ENCODE measurements at regions not wholly inside any gene's neighbourhood (a gene's known extent, or its start where the extent isn't known, plus 50 kb on each side); places are given as distances from the start of the nearest gene placed in this dataset.

GRCh38 chr4:59966758-59967157 lies 1233.4 kb upstream of the ADGRL3 start:
- no peaks in the 10 kb centered on the region for H3K4me1 Mint-ChIP-seq
- Histone ChIP-seq H4K20me1 (ENCODE audit: control insufficient read depth, insufficient read depth, insufficient read length) (no peaks in the 10 kb centered on the region), H3K9me3 (ENCODE audit: control insufficient read depth, low read depth, low read length) (no peaks in the 10 kb centered on the region), H3K79me1 (ENCODE audit: insufficient read depth, low read depth, low read length, poor library complexity, severe bottlenecking) (no peaks in the 10 kb centered on the region), H3K56ac (ENCODE audit: insufficient read length, low read depth, low read length) (no peak overlapping the region), H3K18ac (ENCODE audit: insufficient read length, low read depth, low read length) (no peak overlapping the region), H4K91ac (ENCODE audit: insufficient read length, low read depth, low read length) (no peak overlapping the region), H3K23ac (ENCODE audit: insufficient read length, low read depth, low read length) (no peak overlapping the region), H2BK15ac (ENCODE audit: low read depth, low read length) (no peak overlapping the region), H3K23me2 (ENCODE audit: insufficient read length, low read depth, low read length, poor library complexity, severe bottlenecking) (no peaks in the 10 kb centered on the region), H3K79me2 (ENCODE audit: insufficient read depth, low read length) (no peaks in the 10 kb centered on the region), H2AFZ (ENCODE audit: low read length) (no peak overlapping the region), H2BK5ac (ENCODE audit: insufficient read length, low read length) (no peak overlapping the region), H3K4me2 (ENCODE audit: insufficient read depth, insufficient read length, low read length) (no peak overlapping the region), H4K5ac (ENCODE audit: insufficient read length, low read depth, low read length) (no peak overlapping the region), H3K27me3 (ENCODE audit: insufficient read depth, low read length) (no peaks in the 10 kb centered on the region), H3K4ac (ENCODE audit: low read depth, low read length) (no peak overlapping the region), H3T11ph (ENCODE audit: low read length) (no peak overlapping the region), H3K14ac (ENCODE audit: insufficient read depth, low read length) (no peak overlapping the region), H4K8ac (replicated peaks; ENCODE audit: insufficient read length, low read depth, low read length) (no peak overlapping the region), H2BK12ac (ENCODE audit: insufficient read length, low read depth, low read length) (no peak overlapping the region), H2BK120ac (ENCODE audit: low read depth, low read length, poor library complexity, severe bottlenecking) (no peak overlapping the region), H3K4me1 (ENCODE audit: insufficient read depth, low read length) (no peaks in the 10 kb centered on the region), H2BK20ac (ENCODE audit: low read depth, low read length, poor library complexity, severe bottlenecking) (no peak overlapping the region), H2AK5ac (ENCODE audit: insufficient read length, low read length) (no peak overlapping the region), H3K9ac (ENCODE audit: extremely low read depth, insufficient read length, low read length) (no peak overlapping the region), H3K27ac (ENCODE audit: insufficient read length, low read depth, low read length) (no peak overlapping the region)
- H3K9me3 Mint-ChIP-seq = no peaks in the 10 kb centered on the region
- no peak for DNase-seq
- H3K36me3 Mint-ChIP-seq (ENCODE audit: insufficient read depth in 1 of 3, low read depth in 3 of 3) = no peaks in the 10 kb centered on the region; a peak in 1 of 7 replicates
- H3K27ac Mint-ChIP-seq = no peak overlapping the region
- no peaks in the 10 kb centered on the region for H3K27me3 Mint-ChIP-seq (ENCODE audit: low read depth)
- no peak overlapping the region for H3K4me3 Mint-ChIP-seq
- no peak for TF ChIP-seq CTCF (conservative IDR thresholded peaks at IDR 0.05)

Data from H9 (cell line).